ENCODE measurements at regions not wholly inside any gene's neighbourhood (a gene's known extent, or its start where the extent isn't known, plus 50 kb on each side); places are given as distances from the start of the nearest gene placed in this dataset.

DNA sequence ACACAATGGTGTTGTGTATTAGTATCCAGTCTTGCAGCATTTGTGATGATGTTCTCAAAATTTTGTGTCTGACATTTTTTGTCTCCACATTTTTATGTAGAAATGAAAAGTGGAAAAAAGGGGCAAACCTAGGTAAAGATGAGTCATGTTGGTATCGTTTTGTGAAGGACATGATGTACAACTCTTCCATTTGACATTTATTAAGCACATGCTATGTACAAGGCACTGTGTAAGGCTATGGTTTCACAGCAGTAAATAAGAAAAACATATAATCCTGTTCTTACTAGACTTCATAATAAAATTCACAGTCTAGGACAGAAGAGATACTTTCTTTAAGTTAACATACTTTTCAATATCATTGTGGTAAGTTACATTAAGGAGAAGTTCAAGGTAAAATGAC lies 143.5 kb upstream of the CNTN4 start:
- no peaks in the 10 kb centered on the region for H3K4me1 ChIP-seq
- no peaks in the 10 kb centered on the region for H3K36me3 ChIP-seq (ENCODE audit: control insufficient read depth, insufficient read depth, low read length)
- Mint-ChIP-seq H3K9me3 (ENCODE audit: unreplicated experiment) (no peaks in the 10 kb centered on the region), H3K27me3 (ENCODE audit: insufficient read depth, unreplicated experiment) (peaks cover 5% of the 10 kb centered on the region), H3K27ac (ENCODE audit: unreplicated experiment) (no peak overlapping the region), H3K36me3 (ENCODE audit: insufficient read depth, unreplicated experiment) (no peaks in the 10 kb centered on the region), H3K4me3 (ENCODE audit: unreplicated experiment) (no peak overlapping the region), H3K4me1 (ENCODE audit: low read depth, unreplicated experiment) (no peaks in the 10 kb centered on the region)
- TF ChIP-seq, protein P1, sequence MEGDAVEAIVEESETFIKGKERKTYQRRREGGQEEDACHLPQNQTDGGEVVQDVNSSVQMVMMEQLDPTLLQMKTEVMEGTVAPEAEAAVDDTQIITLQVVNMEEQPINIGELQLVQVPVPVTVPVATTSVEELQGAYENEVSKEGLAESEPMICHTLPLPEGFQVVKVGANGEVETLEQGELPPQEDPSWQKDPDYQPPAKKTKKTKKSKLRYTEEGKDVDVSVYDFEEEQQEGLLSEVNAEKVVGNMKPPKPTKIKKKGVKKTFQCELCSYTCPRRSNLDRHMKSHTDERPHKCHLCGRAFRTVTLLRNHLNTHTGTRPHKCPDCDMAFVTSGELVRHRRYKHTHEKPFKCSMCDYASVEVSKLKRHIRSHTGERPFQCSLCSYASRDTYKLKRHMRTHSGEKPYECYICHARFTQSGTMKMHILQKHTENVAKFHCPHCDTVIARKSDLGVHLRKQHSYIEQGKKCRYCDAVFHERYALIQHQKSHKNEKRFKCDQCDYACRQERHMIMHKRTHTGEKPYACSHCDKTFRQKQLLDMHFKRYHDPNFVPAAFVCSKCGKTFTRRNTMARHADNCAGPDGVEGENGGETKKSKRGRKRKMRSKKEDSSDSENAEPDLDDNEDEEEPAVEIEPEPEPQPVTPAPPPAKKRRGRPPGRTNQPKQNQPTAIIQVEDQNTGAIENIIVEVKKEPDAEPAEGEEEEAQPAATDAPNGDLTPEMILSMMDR (IDR thresholded peaks at IDR 0.05; ENCODE audit: insufficient read depth in 1 of 2, low read depth in 1 of 2, low read length in 1 of 2, severe bottlenecking in 1 of 2, unreplicated experiment in 1 of 2), result no peak
- H3K9me3 ChIP-seq, result no peaks in the 10 kb centered on the region
- DNase-seq, result no peak
- no TSS peak for BruUV-seq (replicated peaks)
- intact Hi-C loops (cut with micrococcal nuclease; ENCODE audit: unreplicated experiment), result no loop called here
- no peak overlapping the region for H3K4me3 ChIP-seq (ENCODE audit: low read depth, low read length)
- POLR2A ChIA-PET, result no interaction called here
- CTCF ChIA-PET, result no interaction called here
- no peaks in the 10 kb centered on the region for H3K27me3 ChIP-seq (replicated peaks; ENCODE audit: control insufficient read depth, insufficient read depth, low read length)

DNA sequence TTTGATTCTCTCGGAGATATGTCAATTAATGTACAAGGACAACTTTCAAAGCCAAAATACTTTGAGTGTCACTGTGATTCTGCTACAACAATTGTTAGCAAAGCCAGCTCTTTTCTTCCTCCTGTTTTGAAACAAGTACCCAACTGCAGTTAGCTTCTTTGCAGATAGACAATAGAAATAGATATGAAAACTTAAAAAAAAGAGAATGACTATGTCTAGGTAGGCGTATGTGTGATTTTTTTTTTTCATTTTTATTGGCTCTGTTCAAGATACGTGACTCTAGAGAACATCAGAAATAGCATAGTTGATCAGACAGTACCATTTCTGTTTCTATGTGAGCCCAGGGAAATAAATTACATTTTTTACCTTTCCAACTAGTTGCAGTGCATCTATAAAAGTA lies 142.9 kb upstream of the CNTN4 start:
- H3K9me3 Mint-ChIP-seq (ENCODE audit: unreplicated experiment), result no peaks in the 10 kb centered on the region
- no peak overlapping the region for H3K27ac Mint-ChIP-seq (ENCODE audit: unreplicated experiment)
- ChIA-PET POLR2A (no interaction called here), CTCF (no interaction called here)
- TF ChIP-seq, protein P1 (IDR thresholded peaks at IDR 0.05; ENCODE audit: insufficient read depth in 1 of 2, low read depth in 1 of 2, low read length in 1 of 2, severe bottlenecking in 1 of 2, unreplicated experiment in 1 of 2), result no peak
- DNase-seq, result no peak
- Histone ChIP-seq H3K36me3 (ENCODE audit: control insufficient read depth, insufficient read depth, low read length) (no peaks in the 10 kb centered on the region), H3K9me3 (no peaks in the 10 kb centered on the region), H3K27me3 (replicated peaks; ENCODE audit: control insufficient read depth, insufficient read depth, low read length) (no peaks in the 10 kb centered on the region), H3K4me1 (no peaks in the 10 kb centered on the region), H3K4me3 (ENCODE audit: low read depth, low read length) (no peak overlapping the region)
- intact Hi-C loops (cut with micrococcal nuclease; ENCODE audit: unreplicated experiment), result no loop called here
- H3K4me1 Mint-ChIP-seq (ENCODE audit: low read depth, unreplicated experiment), result no peaks in the 10 kb centered on the region
- BruUV-seq (replicated peaks), result no TSS peak
- no peak overlapping the region for H3K4me3 Mint-ChIP-seq (ENCODE audit: unreplicated experiment)
- H3K36me3 Mint-ChIP-seq (ENCODE audit: insufficient read depth, unreplicated experiment), result no peaks in the 10 kb centered on the region
- peaks cover 5% of the 10 kb centered on the region for H3K27me3 Mint-ChIP-seq (ENCODE audit: insufficient read depth, unreplicated experiment)

DNA sequence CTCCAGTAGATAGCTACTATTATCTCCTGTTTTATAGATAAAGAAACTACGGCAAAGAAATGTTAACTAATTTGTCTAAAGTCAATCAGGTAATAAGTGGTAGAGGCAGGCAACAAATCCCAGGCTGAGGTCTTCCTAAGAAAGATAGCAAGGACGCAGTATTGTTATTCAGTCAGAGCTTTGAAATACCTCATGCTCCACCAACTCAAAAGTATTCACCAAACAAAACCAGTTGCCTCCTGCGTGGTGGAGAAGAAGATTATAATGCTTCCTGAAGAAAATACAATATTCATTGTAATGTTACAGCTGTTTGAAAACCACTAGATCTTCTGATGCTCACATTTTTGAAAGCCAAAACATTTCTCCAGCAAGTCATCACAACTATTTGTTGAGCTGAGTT lies 138.2 kb upstream of the CNTN4 start:
- peaks cover 8% of the 10 kb centered on the region for H3K27me3 Mint-ChIP-seq (ENCODE audit: insufficient read depth, unreplicated experiment)
- intact Hi-C loops (cut with micrococcal nuclease; ENCODE audit: unreplicated experiment), result no loop called here
- POLR2A ChIA-PET, result no interaction called here

More for the DNA sequence above, 138.2 kb upstream of the CNTN4 start:
- Mint-ChIP-seq H3K36me3 (ENCODE audit: insufficient read depth, unreplicated experiment) (no peaks in the 10 kb centered on the region), H3K4me3 (ENCODE audit: unreplicated experiment) (no peak overlapping the region), H3K27ac (ENCODE audit: unreplicated experiment) (no peak overlapping the region), H3K9me3 (ENCODE audit: unreplicated experiment) (no peaks in the 10 kb centered on the region), H3K4me1 (ENCODE audit: low read depth, unreplicated experiment) (peaks cover 6% of the 10 kb centered on the region)
- DNase-seq, result no peak
- TF ChIP-seq, protein P1 (IDR thresholded peaks at IDR 0.05; ENCODE audit: insufficient read depth in 1 of 2, low read depth in 1 of 2, low read length in 1 of 2, severe bottlenecking in 1 of 2, unreplicated experiment in 1 of 2), result no peak
- Histone ChIP-seq H3K27me3 (replicated peaks; ENCODE audit: control insufficient read depth, insufficient read depth, low read length) (no peaks in the 10 kb centered on the region; the same call in 1 of the 2 replicates), H3K4me3 (ENCODE audit: low read depth, low read length) (no peak overlapping the region), H3K9me3 (no peaks in the 10 kb centered on the region), H3K36me3 (ENCODE audit: control insufficient read depth, insufficient read depth, low read length) (no peaks in the 10 kb centered on the region), H3K4me1 (no peaks in the 10 kb centered on the region)
- no TSS peak for BruUV-seq (replicated peaks)
- CTCF ChIA-PET, result no interaction called here
